GM12892 (cell line): ENCODE measurements at regions not wholly inside any gene's neighbourhood (a gene's known extent, or its start where the extent isn't known, plus 50 kb on each side); places are given as distances from the start of the nearest gene placed in this dataset.

Source experiments
- POLR2AphosphoS5 ChIP-seq: IDR thresholded peaks from 2 replicates; pipeline ENCODE4 v1.6.1; 2011; ENCODE audit warnings: low read depth, low read length, control low read depth
- TAF1 ChIP-seq: IDR thresholded peaks from 2 replicates; pipeline ENCODE4 v1.6.1; 2011; ENCODE audit warnings: low read depth, mild to moderate bottlenecking, control low read depth, low read length, borderline replicate concordance

DNA sequence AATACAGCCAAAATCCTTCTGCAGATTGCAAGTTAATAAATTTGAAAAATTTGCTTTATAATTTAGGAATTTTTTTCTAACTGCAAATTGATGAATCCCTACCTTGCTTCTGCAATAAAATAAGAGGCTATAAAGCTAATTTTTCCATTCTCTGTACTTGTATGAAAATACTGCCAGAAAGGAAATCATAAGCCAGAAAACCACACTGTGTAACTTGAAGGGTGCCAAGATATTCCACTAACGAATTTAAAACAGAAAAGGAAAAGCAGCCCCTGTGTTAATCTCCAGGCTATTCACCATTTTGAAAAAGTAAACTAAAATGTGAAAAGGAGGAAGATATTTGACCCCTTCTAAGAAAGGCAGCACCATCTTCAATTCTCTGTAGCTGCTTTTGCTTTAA lies 557.9 kb upstream of the ZNF385D start:
- no peak for TF ChIP-seq POLR2AphosphoS5
- no peak for TF ChIP-seq TAF1
